HG02610 (cell line): ENCODE measurements at regions not wholly inside any gene's neighbourhood (a gene's known extent, or its start where the extent isn't known, plus 50 kb on each side); places are given as distances from the start of the nearest gene placed in this dataset.
"Not testable (repeated sequence)": the region's sequence is repeated elsewhere in the genome, so short reads cannot be mapped to it uniquely, and the experiment has no call there.

ENCODE experiments used
- ATAC-seq: cut with Tn5 transposase; IDR thresholded peaks from one replicate; pipeline ENCODE4 v1.9.1; 2021; ENCODE audit warnings: mild to moderate bottlenecking, moderate library complexity; ENCODE audit not compliant: unreplicated experiment

DNA sequence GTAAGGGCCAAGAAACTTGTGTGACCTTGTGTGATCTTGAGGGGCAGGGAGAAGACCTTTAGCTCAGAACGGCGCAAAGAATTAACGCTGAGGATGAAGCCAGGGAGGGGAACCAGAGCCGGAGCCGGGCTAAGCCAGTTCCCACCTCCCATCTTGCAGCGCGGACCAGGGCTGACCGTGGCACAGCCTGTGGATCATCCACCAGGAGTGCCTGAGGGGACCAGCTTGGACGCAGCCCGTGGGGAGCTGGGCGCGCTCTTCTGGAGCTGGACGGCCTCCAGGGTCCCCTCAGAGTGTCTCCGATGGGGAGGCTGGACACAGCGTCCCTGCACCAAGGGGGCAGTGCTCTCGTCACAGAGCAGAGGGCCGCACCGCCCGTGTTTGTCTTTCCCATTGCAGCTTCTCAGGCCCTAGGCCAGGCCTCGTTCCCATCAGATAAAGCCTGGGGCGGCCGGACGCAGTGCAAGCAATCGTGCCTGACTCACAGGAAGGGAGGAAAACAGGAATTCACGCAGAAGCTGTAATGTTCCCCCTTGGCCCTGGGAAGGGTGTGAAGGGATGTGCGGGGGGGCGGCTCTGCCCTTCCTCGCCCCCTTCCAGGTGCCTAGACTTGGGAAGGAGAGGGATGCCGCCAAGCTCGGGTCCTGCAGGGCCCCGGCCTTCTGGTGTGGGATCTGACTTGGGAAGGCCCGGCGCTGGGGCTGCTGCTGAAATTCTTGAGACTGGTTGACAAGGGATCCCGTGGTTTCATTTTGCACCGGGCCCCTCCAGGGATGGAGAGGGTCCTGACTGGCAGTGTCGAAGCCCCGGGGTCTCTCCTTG lies 144.9 kb downstream of the NPIPB11 start:
- ATAC-seq, result not testable (repeated sequence)

GRCh38 chr16:29260683-29261426 lies 145.7 kb downstream of the NPIPB11 start:
- not testable (repeated sequence) for ATAC-seq

DNA sequence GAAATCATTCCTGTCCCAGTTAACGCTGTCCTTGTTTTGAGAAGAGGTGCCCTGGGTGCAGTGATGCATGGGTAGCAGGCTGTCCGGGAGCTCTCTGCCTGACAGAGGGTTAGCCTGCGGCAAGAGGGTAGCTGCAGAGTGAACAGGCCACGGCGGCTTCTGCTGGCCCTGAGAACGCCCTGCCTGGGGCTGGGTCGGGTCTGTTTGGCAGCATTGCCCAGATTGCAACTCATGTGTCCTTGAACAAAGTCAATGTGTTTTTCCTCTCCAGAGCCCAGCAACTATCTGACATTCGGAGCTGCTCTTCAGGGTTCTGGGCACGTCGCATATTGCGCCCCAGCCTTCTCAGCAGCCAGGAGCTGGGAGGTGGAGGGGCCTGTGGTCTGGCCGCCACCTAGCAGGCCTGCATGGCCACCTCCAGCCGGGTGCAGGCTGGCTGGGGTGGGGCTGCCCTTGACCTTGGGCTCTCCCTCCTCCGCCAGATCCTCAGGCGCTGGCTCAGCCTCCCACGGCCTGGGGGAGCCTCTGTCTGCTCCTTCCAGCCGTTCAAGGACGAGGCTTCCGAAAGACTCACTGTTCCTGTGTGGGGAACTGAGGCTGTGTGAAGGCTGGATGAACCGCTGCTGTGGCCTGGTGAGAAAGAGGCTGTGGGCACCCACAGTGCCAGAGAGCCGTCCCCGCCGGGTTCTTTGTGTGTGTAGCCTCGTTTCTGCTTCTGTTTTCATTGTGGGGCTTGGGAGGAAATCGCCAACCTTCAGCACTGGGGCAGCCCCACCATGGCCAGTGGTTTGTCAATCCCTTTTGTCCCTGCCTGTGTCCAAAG lies 146.7 kb downstream of the NPIPB11 start:
- not testable (repeated sequence) for ATAC-seq

DNA sequence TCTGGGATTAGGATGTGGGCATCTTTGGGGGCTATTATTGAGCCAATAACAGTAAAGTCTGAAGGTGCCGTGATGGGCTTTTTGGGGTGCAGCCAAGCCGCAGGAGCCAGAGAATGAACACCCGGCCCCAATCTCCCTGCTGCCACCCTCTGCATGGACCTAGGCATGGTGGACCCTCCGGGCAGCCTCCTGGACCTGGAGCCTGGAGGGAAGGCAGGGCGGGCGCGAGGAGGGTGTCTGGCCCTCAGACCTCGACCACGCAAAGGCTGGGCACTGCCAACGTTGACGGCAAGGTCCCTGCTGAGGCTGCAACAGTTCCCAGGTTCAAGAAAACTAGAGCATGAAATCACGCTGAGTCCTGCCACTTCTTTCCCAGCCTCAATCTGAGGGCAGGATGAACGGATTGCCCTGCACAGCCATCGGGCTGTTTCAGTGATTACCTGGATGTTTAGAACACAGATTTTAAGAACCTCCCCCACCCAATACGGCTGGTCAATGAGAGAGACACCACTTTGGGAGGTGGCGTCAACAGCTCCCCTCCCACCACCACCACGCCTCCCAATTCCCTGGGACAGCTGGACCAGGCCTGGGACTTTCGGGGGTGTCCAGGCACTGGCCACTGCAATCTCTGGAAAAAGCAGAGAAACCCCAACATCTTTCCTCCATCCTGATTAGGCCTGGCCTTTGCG lies 147.4 kb downstream of the NPIPB11 start:
- not testable (repeated sequence) for ATAC-seq

DNA sequence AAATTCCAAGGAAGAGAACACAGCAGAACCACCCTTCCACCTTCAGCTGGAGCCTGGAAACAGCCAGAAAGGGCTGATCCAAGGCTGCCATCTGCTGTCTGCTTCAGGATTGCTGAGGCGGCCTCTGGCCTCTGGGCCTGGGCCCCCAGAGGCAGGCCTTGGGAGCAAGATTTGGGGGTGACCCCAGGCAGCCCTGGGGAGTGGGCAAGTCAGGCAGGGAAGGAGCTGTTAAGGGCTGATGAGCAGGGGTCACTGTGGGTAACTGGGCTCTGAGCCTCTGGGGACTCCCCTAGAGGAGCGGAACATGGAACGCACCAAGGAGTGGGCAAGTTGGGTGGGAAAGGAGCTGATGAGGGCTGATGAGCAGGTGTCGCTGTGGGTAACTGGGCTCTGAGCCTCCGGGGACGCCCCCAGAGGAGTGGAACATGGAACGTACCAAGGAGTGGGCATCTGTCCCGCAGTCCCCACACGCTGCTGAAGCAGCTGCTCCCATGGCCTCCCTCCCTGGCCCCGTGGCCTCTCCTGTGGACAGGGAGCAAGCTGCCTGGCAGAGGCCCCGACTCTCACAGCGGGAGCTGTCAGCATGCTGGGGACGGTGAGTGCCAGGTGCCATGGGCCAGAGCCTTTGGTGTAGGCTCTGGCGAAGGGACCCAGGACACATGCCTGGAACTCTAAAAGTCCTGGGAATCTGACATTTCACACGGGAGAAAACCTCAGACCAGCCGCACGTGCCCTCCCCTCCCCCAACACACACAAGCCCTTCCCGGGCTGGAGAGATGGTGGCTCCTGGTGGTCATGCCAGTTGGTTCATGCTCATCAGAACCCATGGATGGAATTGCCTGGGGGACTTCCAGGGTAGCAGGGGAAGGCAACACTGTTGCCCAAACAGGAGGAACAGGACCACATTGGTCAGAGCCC lies 148.8 kb downstream of the NPIPB11 start:
- not testable (repeated sequence) for ATAC-seq

- no peak for ATAC-seq
Measured at GRCh38 chr16:29256501-29256981, 150.0 kb downstream of the NPIPB11 start.

GRCh38 chr16:29255957-29256356 lies 150.6 kb downstream of the NPIPB11 start:
- ATAC-seq, result not testable (repeated sequence)

- not testable (repeated sequence) for ATAC-seq
Measured at GRCh38 chr16:29255496-29255796, 151.1 kb downstream of the NPIPB11 start.

DNA sequence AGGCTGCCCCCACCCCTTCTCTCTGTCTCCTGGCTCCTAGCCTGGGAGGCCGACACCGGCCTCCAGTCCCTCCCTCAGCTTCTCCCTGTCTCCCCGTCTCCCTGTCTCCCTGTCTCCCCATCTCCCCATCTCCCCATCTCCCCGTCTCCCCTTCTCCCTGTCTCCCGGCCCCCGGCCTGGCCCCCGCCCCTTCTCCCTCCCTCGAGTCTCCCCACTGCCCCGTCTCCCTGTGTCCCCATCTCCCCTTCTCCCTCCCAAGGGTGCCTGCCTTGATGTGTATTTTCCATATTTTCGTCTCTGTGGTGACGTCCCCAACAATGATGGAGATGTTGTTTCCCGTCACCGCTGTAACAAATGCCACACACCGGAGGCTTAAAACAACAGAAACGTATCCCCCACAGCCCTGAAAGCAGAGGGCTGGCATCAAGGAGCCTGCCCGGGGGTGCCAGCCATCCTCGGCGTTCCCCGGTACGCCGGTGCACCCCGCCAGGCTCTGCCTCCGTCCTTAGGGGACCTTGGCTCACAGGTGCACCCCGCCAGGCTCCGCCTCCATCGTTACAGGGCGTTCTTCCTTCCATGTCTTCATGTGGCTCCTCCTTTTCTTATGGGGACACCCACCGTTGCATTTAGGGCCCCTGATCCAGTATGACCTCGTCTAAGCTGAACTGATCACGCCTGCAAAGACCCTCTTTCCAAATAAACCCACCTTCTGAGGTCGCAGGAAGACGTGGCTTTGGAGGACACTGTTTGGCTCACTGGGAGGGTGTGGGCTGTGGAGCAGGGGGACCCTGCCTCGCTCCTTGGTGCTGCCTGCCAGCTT lies 151.6 kb downstream of the NPIPB11 start:
- no peak for ATAC-seq

DNA sequence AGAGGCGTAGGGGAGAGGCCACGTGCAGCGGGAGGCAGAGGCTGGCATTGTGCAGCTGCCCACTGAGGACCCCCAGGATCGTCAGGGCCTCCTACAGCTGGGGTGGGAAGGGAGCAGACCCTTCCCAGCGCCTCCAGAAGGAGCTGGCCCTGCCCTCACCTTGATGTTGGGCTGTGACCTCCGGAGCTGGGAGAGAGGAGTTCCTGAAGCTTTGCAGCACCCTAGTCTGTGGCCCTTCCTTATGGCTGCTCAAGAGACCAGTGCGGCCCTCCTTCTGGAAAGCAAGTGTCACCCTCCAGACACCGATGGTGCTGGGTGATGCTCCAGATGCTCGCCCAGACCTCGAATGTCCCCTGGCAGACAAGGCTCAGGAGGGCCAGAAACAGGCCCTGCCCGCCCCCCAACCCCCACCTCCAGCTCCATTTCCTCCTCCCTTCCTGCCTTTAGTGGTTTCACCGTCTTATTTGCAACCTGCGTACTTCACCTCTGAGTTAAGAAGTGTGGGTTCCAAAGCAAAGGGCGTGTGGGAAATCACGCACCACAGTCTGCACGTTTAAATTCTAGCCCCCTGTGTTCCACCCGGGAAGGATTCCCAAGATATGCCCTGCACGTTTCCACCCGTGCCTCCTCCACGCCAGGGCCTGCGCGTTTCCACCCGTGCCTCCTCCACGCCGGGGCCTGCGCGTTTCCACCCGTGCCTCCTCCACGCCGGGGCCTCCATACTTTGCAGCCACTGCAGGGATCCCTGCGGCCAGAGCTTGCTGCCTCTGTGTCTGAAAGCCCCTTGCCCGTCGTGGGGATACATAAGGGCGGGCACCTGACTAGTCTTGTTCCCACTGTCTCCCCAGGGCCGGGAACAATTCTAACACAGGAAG lies 152.6 kb downstream of the NPIPB11 start:
- not testable (repeated sequence) for ATAC-seq

DNA sequence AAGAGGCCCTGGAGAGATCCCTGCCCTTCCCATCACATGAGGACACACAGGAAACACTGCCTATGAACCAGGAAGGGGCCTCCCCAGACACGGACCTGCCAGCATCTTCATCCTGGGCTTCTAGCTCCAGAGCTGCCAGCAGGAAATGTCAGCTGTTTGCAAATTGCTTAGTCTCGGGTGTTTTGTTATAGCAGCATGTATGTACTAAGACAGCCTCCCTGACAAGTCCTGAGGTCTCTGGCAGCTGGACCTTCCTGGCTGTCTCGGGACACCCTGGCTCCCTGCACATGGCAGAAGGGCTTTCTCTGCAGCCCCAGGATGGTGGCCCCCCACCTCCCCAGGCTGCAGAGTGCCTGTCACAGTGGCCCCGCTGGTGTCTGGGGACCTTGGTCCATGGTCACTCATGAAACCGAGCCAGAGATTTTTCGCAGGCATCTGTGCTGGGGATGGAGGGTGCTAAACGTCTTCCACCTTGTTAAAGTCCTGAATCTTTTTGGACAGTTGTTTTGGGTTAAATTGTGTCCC lies 153.4 kb downstream of the NPIPB11 start:
- not testable (repeated sequence) for ATAC-seq

DNA sequence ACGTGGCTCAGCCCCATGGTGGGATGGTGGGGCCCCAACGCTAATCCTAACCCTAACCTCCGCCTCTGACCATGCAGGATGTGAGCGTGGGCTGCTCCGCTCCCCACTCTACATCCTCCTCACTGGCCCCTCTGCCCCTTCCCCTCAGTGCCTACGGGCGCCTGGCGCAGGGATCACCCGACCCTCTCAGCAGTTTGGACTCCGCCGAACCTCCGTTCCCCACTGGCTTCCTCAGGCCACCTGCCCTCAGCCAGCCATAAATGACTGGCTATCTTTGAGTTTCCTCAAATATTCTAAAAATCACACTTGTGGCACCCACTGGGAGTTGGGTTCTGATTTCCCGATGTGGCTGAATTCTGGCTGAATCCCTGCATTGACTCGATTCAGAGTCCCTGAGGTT lies 154.2 kb downstream of the NPIPB11 start:
- ATAC-seq, result not testable (repeated sequence)

- ATAC-seq, result not testable (repeated sequence)
Measured at GRCh38 chr16:29251571-29252011, 154.9 kb downstream of the NPIPB11 start.

GRCh38 chr16:29250923-29251434 lies 155.5 kb downstream of the NPIPB11 start:
- not testable (repeated sequence) for ATAC-seq

DNA sequence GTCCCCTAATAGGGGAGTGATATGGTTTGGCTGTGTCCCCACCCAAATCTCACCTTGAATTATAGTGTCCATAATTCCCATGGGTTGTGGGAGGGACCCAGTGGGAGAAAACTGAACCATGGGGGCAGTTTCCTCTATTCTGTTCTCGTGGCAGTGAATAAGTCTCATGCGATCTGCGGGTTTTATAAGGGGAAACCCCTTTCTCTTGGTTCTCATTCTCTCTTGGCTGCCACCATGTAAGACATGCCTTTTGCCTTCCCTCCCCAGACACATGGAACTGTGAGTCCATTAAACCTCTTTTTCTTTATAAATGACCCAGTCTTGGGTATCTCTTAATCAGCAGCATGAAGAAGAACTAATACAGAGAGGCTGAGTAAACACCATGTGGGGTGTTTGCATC lies 156.0 kb downstream of the NPIPB11 start:
- not testable (repeated sequence) for ATAC-seq

DNA sequence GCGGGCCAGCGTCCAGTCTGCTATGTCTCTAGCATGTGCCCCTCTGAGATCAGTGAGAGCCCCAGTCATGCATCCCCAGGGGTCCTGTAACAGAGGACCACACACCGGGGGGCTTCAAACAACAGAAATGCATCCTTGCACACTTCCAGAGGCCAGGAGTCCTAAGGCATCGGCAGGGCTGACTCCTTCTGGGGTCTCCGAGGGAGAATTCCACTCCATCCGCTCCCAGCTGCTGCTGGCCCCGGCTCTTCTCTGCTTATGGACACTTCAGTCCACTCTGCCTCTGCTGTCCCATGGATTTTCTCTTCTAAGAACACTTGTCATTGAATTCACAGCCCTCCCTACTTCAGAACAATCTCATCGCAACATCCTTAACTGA lies 157.6 kb downstream of the NPIPB11 start:
- ATAC-seq, result not testable (repeated sequence)

DNA sequence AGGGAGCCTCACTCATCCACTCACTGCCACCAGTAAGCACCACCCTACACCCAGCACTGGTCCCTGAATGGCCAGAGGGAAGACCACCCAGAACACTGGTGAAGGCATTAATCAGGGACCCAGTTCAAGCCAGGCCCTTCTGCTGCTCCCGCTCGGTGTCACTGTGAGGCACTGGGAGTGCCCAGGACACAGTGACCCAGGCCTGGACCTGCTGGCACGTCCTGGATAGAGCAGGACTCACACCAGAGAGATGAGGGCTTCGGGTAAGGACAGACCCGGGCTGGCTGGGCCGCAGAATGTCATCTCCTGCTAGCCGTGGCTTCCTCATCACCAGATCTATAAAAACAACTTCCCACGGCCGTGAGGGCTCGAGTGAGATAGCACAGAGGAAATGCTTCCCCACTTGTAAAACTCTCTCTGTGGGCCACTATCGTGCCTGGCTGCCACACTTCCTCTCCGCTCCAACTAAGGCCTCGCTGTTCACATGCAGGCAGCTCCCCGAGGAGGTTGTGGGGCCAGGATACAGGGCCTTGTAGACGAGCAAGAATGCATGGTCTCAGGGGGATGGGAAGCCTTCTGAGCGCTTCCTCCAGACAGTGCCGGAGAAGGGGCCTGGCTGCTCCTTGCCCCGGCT lies 158.1 kb downstream of the NPIPB11 start:
- ATAC-seq, result not testable (repeated sequence)
